ENCODE measurements at regions not wholly inside any gene's neighbourhood (a gene's known extent, or its start where the extent isn't known, plus 50 kb on each side); places are given as distances from the start of the nearest gene placed in this dataset.

GRCh38 chr20:52708137-52708536, 264.0 kb upstream of the TSHZ2 start:
- DNase-seq = no peak

- DNase-seq = no peak
Observed at GRCh38 chr20:52704553-52704952, 267.6 kb upstream of the TSHZ2 start.

- no peak for DNase-seq
Observed at GRCh38 chr20:52688345-52688744, 283.8 kb upstream of the TSHZ2 start.

GRCh38 chr20:52684905-52685304, 287.3 kb upstream of the TSHZ2 start:
- DNase-seq = peak; percentile 12

GRCh38 chr20:52684176-52684575, 288.0 kb upstream of the TSHZ2 start:
- no peak for DNase-seq

- no peak for DNase-seq
Observed at GRCh38 chr20:52683761-52684160, 288.4 kb upstream of the TSHZ2 start.

- DNase-seq = no peak
Observed at GRCh38 chr20:52682237-52682636, 289.9 kb upstream of the TSHZ2 start.

- DNase-seq = no peak
Observed at GRCh38 chr20:52681288-52681687, 290.9 kb upstream of the TSHZ2 start.

GRCh38 chr20:52677216-52677615, 294.9 kb upstream of the TSHZ2 start:
- no peak for DNase-seq

GRCh38 chr20:52676283-52676995, 295.7 kb upstream of the TSHZ2 start:
- no peak for DNase-seq

- DNase-seq = no peak
Observed at GRCh38 chr20:52675375-52675774, 296.8 kb upstream of the TSHZ2 start.

GRCh38 chr20:52668626-52669025, 303.5 kb upstream of the TSHZ2 start:
- DNase-seq = no peak

- DNase-seq = no peak
Observed at GRCh38 chr20:52667358-52667757, 304.8 kb upstream of the TSHZ2 start.

GRCh38 chr20:52665441-52665840, 306.7 kb upstream of the TSHZ2 start:
- DNase-seq = no peak

- peak; percentile 28 for DNase-seq
Observed at GRCh38 chr20:52655395-52655794, 316.8 kb upstream of the TSHZ2 start.

GRCh38 chr20:52654567-52654966, 317.6 kb upstream of the TSHZ2 start:
- no peak for DNase-seq

- DNase-seq = no peak
Observed at GRCh38 chr20:52652271-52652670, 319.9 kb upstream of the TSHZ2 start.

- no peak for DNase-seq
Observed at GRCh38 chr20:52649727-52650126, 322.4 kb upstream of the TSHZ2 start.

GRCh38 chr20:52645822-52646221, 326.3 kb upstream of the TSHZ2 start:
- no peak for DNase-seq

GRCh38 chr20:52643034-52643433, 329.1 kb upstream of the TSHZ2 start:
- no peak for DNase-seq

GRCh38 chr20:52637201-52637600, 335.0 kb upstream of the TSHZ2 start:
- DNase-seq = no peak

- DNase-seq = no peak
Observed at GRCh38 chr20:52631469-52631868, 340.7 kb upstream of the TSHZ2 start.

GRCh38 chr20:52630138-52630537, 342.0 kb upstream of the TSHZ2 start:
- no peak for DNase-seq

GRCh38 chr20:52624281-52624680, 347.9 kb upstream of the TSHZ2 start:
- no peak for DNase-seq

GRCh38 chr20:52622081-52622480, 350.1 kb upstream of the TSHZ2 start:
- DNase-seq = peak; percentile 67

Data from fibroblast of skin of right biceps (primary cell).